CD4-positive, alpha-beta T cell treated with Interleukin-2 at 100 ng/mL for 4 hours (primary cell): ENCODE measurements at regions not wholly inside any gene's neighbourhood (a gene's known extent, or its start where the extent isn't known, plus 50 kb on each side); places are given as distances from the start of the nearest gene placed in this dataset.
"Not testable (repeated sequence)": the region's sequence is repeated elsewhere in the genome, so short reads cannot be mapped to it uniquely, and the experiment has no call there.

Experiments used
- DNase-seq: peaks from one replicate; pipeline ENCODE4 v3.0.0-alpha.2; 2020; ENCODE audit warnings: low spot score

- not testable (repeated sequence) for DNase-seq
These were observed 55.3 kb downstream of the BBS10 start for GRCh38 chr12:76292891-76293290.

GRCh38 chr12:76292305-76292704 is 55.9 kb downstream of the BBS10 start:
- DNase-seq: not testable (repeated sequence)

- DNase-seq: no peak
These were observed 57.0 kb downstream of the BBS10 start for GRCh38 chr12:76290963-76291859.

- DNase-seq: no peak
These were observed 60.0 kb downstream of the BBS10 start for GRCh38 chr12:76288218-76288617.

GRCh38 chr12:76284816-76285750 is 63.1 kb downstream of the BBS10 start:
- DNase-seq: no peak

GRCh38 chr12:76282744-76283143 is 65.5 kb downstream of the BBS10 start:
- DNase-seq: no peak

GRCh38 chr12:76277480-76277879 is 70.7 kb downstream of the BBS10 start:
- no peak for DNase-seq

- DNase-seq: no peak
These were observed 71.6 kb downstream of the BBS10 start for GRCh38 chr12:76276499-76277151.

GRCh38 chr12:76275511-76276093 is 72.6 kb downstream of the BBS10 start:
- no peak for DNase-seq

GRCh38 chr12:76274420-76275083 is 73.7 kb downstream of the BBS10 start:
- no peak for DNase-seq

GRCh38 chr12:76272287-76272686 is 75.9 kb downstream of the BBS10 start:
- no peak for DNase-seq

- no peak for DNase-seq
These were observed 77.4 kb downstream of the BBS10 start for GRCh38 chr12:76270657-76271358.

- DNase-seq: no peak
These were observed 79.9 kb downstream of the BBS10 start for GRCh38 chr12:76268267-76268666.

GRCh38 chr12:76266797-76267196 is 81.4 kb downstream of the BBS10 start:
- DNase-seq: no peak

GRCh38 chr12:76265424-76266180 is 82.6 kb downstream of the BBS10 start:
- DNase-seq: no peak

GRCh38 chr12:76264611-76265012 is 83.6 kb downstream of the BBS10 start:
- DNase-seq: no peak

GRCh38 chr12:76263696-76264095 is 84.5 kb downstream of the BBS10 start:
- DNase-seq: no peak

- no peak for DNase-seq
These were observed 87.8 kb downstream of the BBS10 start for GRCh38 chr12:76260390-76260748.

GRCh38 chr12:76259660-76260389 is 88.4 kb downstream of the BBS10 start:
- no peak for DNase-seq
